ENCODE measurements at regions not wholly inside any gene's neighbourhood (a gene's known extent, or its start where the extent isn't known, plus 50 kb on each side); places are given as distances from the start of the nearest gene placed in this dataset.

- Histone ChIP-seq H3K4me1 (ENCODE audit: control insufficient read depth, insufficient read depth, low read length, poor library complexity, severe bottlenecking) (no peaks in the 10 kb centered on the region), H3K27ac (ENCODE audit: insufficient read depth, low read length, poor library complexity, severe bottlenecking) (no peak overlapping the region), H3K4me3 (ENCODE audit: low read depth, low read length) (no peak overlapping the region), H3K36me3 (ENCODE audit: control insufficient read depth, insufficient read depth, low read length) (no peaks in the 10 kb centered on the region), H3K9me3 (ENCODE audit: control insufficient read depth in 2 of 2, low read length in 2 of 2) (no peaks in the 10 kb centered on the region), H3K27me3 (ENCODE audit: control insufficient read depth, insufficient read depth, low read length) (peaks cover 5% of the 10 kb centered on the region)
- Mint-ChIP-seq H3K4me3 (no peak overlapping the region), H3K36me3 (no peaks in the 10 kb centered on the region), H3K27me3 (peaks cover 16% of the 10 kb centered on the region), H3K4me1 (peaks cover 0 to 2% (median 0%) of the 10 kb centered on the region in 4 donors), H3K9me3 (peaks cover 0 to 2% (median 0%) of the 10 kb centered on the region in 7 donors), H3K27ac (no peak overlapping the region)
- DNase-seq (no peak), ATAC-seq (ENCODE audit: low read depth in 2 of 2) (no peak)
These were observed 144.9 kb upstream of the CELF2 start for GRCh38 chr10:10872764-10873163.

- H3K36me3 Mint-ChIP-seq = no peaks in the 10 kb centered on the region
- H3K27ac ChIP-seq (ENCODE audit: insufficient read depth, low read length, poor library complexity, severe bottlenecking) = no peak overlapping the region
- no peak overlapping the region for H3K4me3 Mint-ChIP-seq
- no peaks in the 10 kb centered on the region for H3K4me1 ChIP-seq (ENCODE audit: control insufficient read depth, insufficient read depth, low read length, poor library complexity, severe bottlenecking)
- no peaks in the 10 kb centered on the region for H3K9me3 ChIP-seq (ENCODE audit: control insufficient read depth in 2 of 2, low read length in 2 of 2)
- peaks cover 0 to 2% (median 0%) of the 10 kb centered on the region in 7 donors for H3K9me3 Mint-ChIP-seq
- ATAC-seq (ENCODE audit: low read depth in 2 of 2) (no peak), DNase-seq (no peak)
- H3K4me3 ChIP-seq (ENCODE audit: low read depth, low read length) = no peak overlapping the region
- H3K36me3 ChIP-seq (ENCODE audit: control insufficient read depth, insufficient read depth, low read length) = no peaks in the 10 kb centered on the region
- H3K27me3 Mint-ChIP-seq = peaks cover 16% of the 10 kb centered on the region
- peaks cover 0 to 2% (median 0%) of the 10 kb centered on the region in 4 donors for H3K4me1 Mint-ChIP-seq
- H3K27ac Mint-ChIP-seq = no peak overlapping the region
- peaks cover 5% of the 10 kb centered on the region for H3K27me3 ChIP-seq (ENCODE audit: control insufficient read depth, insufficient read depth, low read length)
These were observed 144.4 kb upstream of the CELF2 start for GRCh38 chr10:10873289-10873688.

- H3K4me1 Mint-ChIP-seq = peaks cover 0 to 2% (median 0%) of the 10 kb centered on the region in 4 donors
- H3K4me3 ChIP-seq (ENCODE audit: low read depth, low read length) = no peak overlapping the region
- peaks cover 0 to 2% (median 0%) of the 10 kb centered on the region in 7 donors for H3K9me3 Mint-ChIP-seq
- no peak overlapping the region for H3K27ac ChIP-seq (ENCODE audit: insufficient read depth, low read length, poor library complexity, severe bottlenecking)
- no peaks in the 10 kb centered on the region for H3K36me3 ChIP-seq (ENCODE audit: control insufficient read depth, insufficient read depth, low read length)
- no peak for ATAC-seq (ENCODE audit: low read depth in 2 of 2)
- no peaks in the 10 kb centered on the region for H3K4me1 ChIP-seq (ENCODE audit: control insufficient read depth, insufficient read depth, low read length, poor library complexity, severe bottlenecking)
- H3K36me3 Mint-ChIP-seq = no peaks in the 10 kb centered on the region
- H3K27me3 ChIP-seq (ENCODE audit: control insufficient read depth, insufficient read depth, low read length) = peaks cover 5% of the 10 kb centered on the region
- DNase-seq = no peak
- no peak overlapping the region for H3K4me3 Mint-ChIP-seq
- peaks cover 16% of the 10 kb centered on the region for H3K27me3 Mint-ChIP-seq
- no peaks in the 10 kb centered on the region for H3K9me3 ChIP-seq (ENCODE audit: control insufficient read depth in 2 of 2, low read length in 2 of 2)
- no peak overlapping the region for H3K27ac Mint-ChIP-seq
These were observed 143.8 kb upstream of the CELF2 start for GRCh38 chr10:10873915-10874314.

GRCh38 chr10:10878963-10879362 lies 138.7 kb upstream of the CELF2 start:
- H3K27ac ChIP-seq (ENCODE audit: insufficient read depth, low read length, poor library complexity, severe bottlenecking) = no peak overlapping the region
- no peak for ATAC-seq (ENCODE audit: low read depth in 2 of 2)
- Mint-ChIP-seq H3K4me3 (no peak overlapping the region), H3K27ac (no peak overlapping the region), H3K9me3 (peaks cover 0 to 6% (median 2%) of the 10 kb centered on the region in 7 donors), H3K36me3 (no peaks in the 10 kb centered on the region), H3K27me3 (peaks cover 14% of the 10 kb centered on the region), H3K4me1 (no peaks in the 10 kb centered on the region)
- DNase-seq = no peak
- no peaks in the 10 kb centered on the region for H3K36me3 ChIP-seq (ENCODE audit: control insufficient read depth, insufficient read depth, low read length)
- H3K9me3 ChIP-seq (ENCODE audit: control insufficient read depth in 2 of 2, low read length in 2 of 2) = peaks cover 0 to 3% of the 10 kb centered on the region in 2 experiments
- H3K27me3 ChIP-seq (ENCODE audit: control insufficient read depth, insufficient read depth, low read length) = no peaks in the 10 kb centered on the region
- H3K4me1 ChIP-seq (ENCODE audit: control insufficient read depth, insufficient read depth, low read length, poor library complexity, severe bottlenecking) = no peaks in the 10 kb centered on the region
- no peak overlapping the region for H3K4me3 ChIP-seq (ENCODE audit: low read depth, low read length)

- Histone ChIP-seq H3K27me3 (ENCODE audit: control insufficient read depth, insufficient read depth, low read length) (no peaks in the 10 kb centered on the region), H3K27ac (ENCODE audit: insufficient read depth, low read length, poor library complexity, severe bottlenecking) (no peak overlapping the region), H3K4me3 (ENCODE audit: low read depth, low read length) (no peak overlapping the region), H3K9me3 (ENCODE audit: control insufficient read depth in 2 of 2, low read length in 2 of 2) (peaks cover 0 to 12% of the 10 kb centered on the region in 2 experiments), H3K4me1 (ENCODE audit: control insufficient read depth, insufficient read depth, low read length, poor library complexity, severe bottlenecking) (no peaks in the 10 kb centered on the region), H3K36me3 (ENCODE audit: control insufficient read depth, insufficient read depth, low read length) (no peaks in the 10 kb centered on the region)
- no peak overlapping the region for H3K27ac Mint-ChIP-seq
- peaks cover 4% of the 10 kb centered on the region for H3K27me3 Mint-ChIP-seq
- no peak for ATAC-seq (ENCODE audit: low read depth in 2 of 2)
- H3K4me1 Mint-ChIP-seq = no peaks in the 10 kb centered on the region
- no peaks in the 10 kb centered on the region for H3K36me3 Mint-ChIP-seq
- no peak for DNase-seq
- H3K4me3 Mint-ChIP-seq = no peak overlapping the region
- H3K9me3 Mint-ChIP-seq = peaks cover 0 to 17% (median 5%) of the 10 kb centered on the region in 7 donors
These were observed 136.4 kb upstream of the CELF2 start for GRCh38 chr10:10881117-10881813.

- no peaks in the 10 kb centered on the region for H3K36me3 Mint-ChIP-seq
- H3K4me1 Mint-ChIP-seq = no peaks in the 10 kb centered on the region
- DNase-seq (no peak), ATAC-seq (ENCODE audit: low read depth in 2 of 2) (no peak)
- Histone ChIP-seq H3K4me3 (ENCODE audit: low read depth, low read length) (no peak overlapping the region), H3K9me3 (ENCODE audit: control insufficient read depth in 2 of 2, low read length in 2 of 2) (peaks cover 0 to 12% of the 10 kb centered on the region in 2 experiments), H3K4me1 (ENCODE audit: control insufficient read depth, insufficient read depth, low read length, poor library complexity, severe bottlenecking) (no peaks in the 10 kb centered on the region), H3K36me3 (ENCODE audit: control insufficient read depth, insufficient read depth, low read length) (no peaks in the 10 kb centered on the region), H3K27ac (ENCODE audit: insufficient read depth, low read length, poor library complexity, severe bottlenecking) (no peak overlapping the region), H3K27me3 (ENCODE audit: control insufficient read depth, insufficient read depth, low read length) (no peaks in the 10 kb centered on the region)
- H3K27ac Mint-ChIP-seq = no peak overlapping the region
- peaks cover 7% of the 10 kb centered on the region for H3K27me3 Mint-ChIP-seq
- no peak overlapping the region for H3K4me3 Mint-ChIP-seq
- peaks cover 0 to 17% (median 7%) of the 10 kb centered on the region in 7 donors for H3K9me3 Mint-ChIP-seq
These were observed 133.9 kb upstream of the CELF2 start for GRCh38 chr10:10883737-10884136.

- peaks cover 0 to 17% (median 7%) of the 10 kb centered on the region in 7 donors for H3K9me3 Mint-ChIP-seq
- DNase-seq (no peak), ATAC-seq (ENCODE audit: low read depth in 2 of 2) (no peak)
- H3K27ac Mint-ChIP-seq = no peak overlapping the region
- Histone ChIP-seq H3K27ac (ENCODE audit: insufficient read depth, low read length, poor library complexity, severe bottlenecking) (no peak overlapping the region), H3K36me3 (ENCODE audit: control insufficient read depth, insufficient read depth, low read length) (no peaks in the 10 kb centered on the region), H3K9me3 (ENCODE audit: control insufficient read depth in 2 of 2, low read length in 2 of 2) (peaks cover 0 to 12% of the 10 kb centered on the region in 2 experiments), H3K27me3 (ENCODE audit: control insufficient read depth, insufficient read depth, low read length) (no peaks in the 10 kb centered on the region), H3K4me1 (ENCODE audit: control insufficient read depth, insufficient read depth, low read length, poor library complexity, severe bottlenecking) (no peaks in the 10 kb centered on the region), H3K4me3 (ENCODE audit: low read depth, low read length) (no peak overlapping the region)
- no peaks in the 10 kb centered on the region for H3K4me1 Mint-ChIP-seq
- no peak overlapping the region for H3K4me3 Mint-ChIP-seq
- H3K27me3 Mint-ChIP-seq = peaks cover 11% of the 10 kb centered on the region
- no peaks in the 10 kb centered on the region for H3K36me3 Mint-ChIP-seq
These were observed 130.7 kb upstream of the CELF2 start for GRCh38 chr10:10886861-10887531.
